ENCODE measurements at regions not wholly inside any gene's neighbourhood (a gene's known extent, or its start where the extent isn't known, plus 50 kb on each side); places are given as distances from the start of the nearest gene placed in this dataset.

GRCh38 chr13:40480012-40480914 lies 186.2 kb downstream of the FOXO1 start:
- Histone ChIP-seq H4K20me1 (ENCODE audit: insufficient read depth, low read length) (no peaks in the 10 kb centered on the region), H3K9me2 (ENCODE audit: insufficient read depth, low read length) (no peaks in the 10 kb centered on the region), H3K4me2 (ENCODE audit: low read length) (peak overlapping the region; percentile 84), H2AFZ (ENCODE audit: low read length) (peak overlapping the region; percentile 5; the same call in 1 of the 2 replicates), H3K36me3 (ENCODE audit: insufficient read depth, low read length) (peaks cover 9% of the 10 kb centered on the region), H3K9me3 (ENCODE audit: low read length) (peaks cover 10% of the 10 kb centered on the region; the same call in 1 of the 2 replicates), H3K79me2 (ENCODE audit: insufficient read depth, low read depth, low read length) (peaks cover 42% of the 10 kb centered on the region; the same call in 1 of the 2 replicates), H3K4me1 (ENCODE audit: insufficient read depth, low read length, poor library complexity, severe bottlenecking) (peaks cover 94% of the 10 kb centered on the region), H3K4me3 (ENCODE audit: low read depth, low read length, poor library complexity, severe bottlenecking) (peak overlapping the region; percentile 67), H3K27ac (ENCODE audit: low read depth, low read length, poor library complexity, severe bottlenecking) (peak overlapping the region; percentile 96)
- BruUV-seq (replicated peaks), result TSS peak; percentile 65
- ChIA-PET POLR2A (interaction anchor here (0.6 to 2.5 kb wide), 17 partner anchors 8 to 204 kb away, joined by 3 to 14 read pairs (median 3); no protein-coding TSS in a partner anchor), CTCF (ENCODE audit: unreplicated experiment) (interaction anchor here (0.6 to 1.1 kb wide), 4 partner anchors 14 to 144 kb away, joined by 3 to 4 read pairs (median 3); no protein-coding TSS in a partner anchor)
- no peak for TF ChIP-seq EZH2phosphoT487 (IDR thresholded peaks at IDR 0.05; ENCODE audit: borderline replicate concordance, low read depth, low read length)
- no peak for TF ChIP-seq CTCF (conservative IDR thresholded peaks at IDR 0.05; ENCODE audit: low read length)
- DNase-seq (ENCODE audit: low spot score), result peak; percentile 93
- intact Hi-C loops (cut with micrococcal nuclease; ENCODE audit: unreplicated experiment), result loop anchor here (1.0 to 5.0 kb wide), 6 partner anchors 35 to 353 kb away; partner anchors contain the start of gene FOXO1

GRCh38 chr13:40480915-40481516 lies 185.4 kb downstream of the FOXO1 start:
- Histone ChIP-seq H3K27ac (ENCODE audit: low read depth, low read length, poor library complexity, severe bottlenecking) (peak overlapping the region; percentile 96), H4K20me1 (ENCODE audit: insufficient read depth, low read length) (no peaks in the 10 kb centered on the region), H3K36me3 (ENCODE audit: insufficient read depth, low read length) (peaks cover 9% of the 10 kb centered on the region), H2AFZ (ENCODE audit: low read length) (peak overlapping the region; percentile 33; the same call in 1 of the 2 replicates), H3K9me3 (ENCODE audit: low read length) (peaks cover 10% of the 10 kb centered on the region; the same call in 1 of the 2 replicates), H3K4me2 (ENCODE audit: low read length) (peak overlapping the region; percentile 84), H3K9me2 (ENCODE audit: insufficient read depth, low read length) (no peaks in the 10 kb centered on the region), H3K79me2 (ENCODE audit: insufficient read depth, low read depth, low read length) (peaks cover 42% of the 10 kb centered on the region; the same call in 1 of the 2 replicates), H3K4me1 (ENCODE audit: insufficient read depth, low read length, poor library complexity, severe bottlenecking) (peaks cover 98% of the 10 kb centered on the region), H3K4me3 (ENCODE audit: low read depth, low read length, poor library complexity, severe bottlenecking) (peak overlapping the region; percentile 67)
- CTCF ChIA-PET (ENCODE audit: unreplicated experiment), result interaction anchor here (0.6 to 1.1 kb wide), 4 partner anchors 14 to 143 kb away, joined by 3 to 4 read pairs (median 3); no protein-coding TSS in a partner anchor
- intact Hi-C loops (cut with micrococcal nuclease; ENCODE audit: unreplicated experiment), result loop anchor here (1.0 to 5.0 kb wide), 6 partner anchors 36 to 354 kb away; partner anchors contain the start of gene FOXO1
- POLR2A ChIA-PET, result interaction anchor here (0.6 to 2.5 kb wide), 19 partner anchors 8 to 203 kb away, joined by 3 to 14 read pairs (median 3); no protein-coding TSS in a partner anchor
- BruUV-seq (replicated peaks), result TSS peak; percentile 74
- peak; percentile 92 for DNase-seq (ENCODE audit: low spot score)
- TF ChIP-seq CTCF (conservative IDR thresholded peaks at IDR 0.05; ENCODE audit: low read length), result no peak
- no peak for TF ChIP-seq EZH2phosphoT487 (IDR thresholded peaks at IDR 0.05; ENCODE audit: borderline replicate concordance, low read depth, low read length)
